SH-SY5Y (cell line): ENCODE measurements at regions not wholly inside any gene's neighbourhood (a gene's known extent, or its start where the extent isn't known, plus 50 kb on each side); places are given as distances from the start of the nearest gene placed in this dataset.

Experiments used
- GATA2 ChIP-seq: IDR thresholded peaks from 2 replicates; pipeline ENCODE4 v1.6.1; 2011; ENCODE audit warnings: mild to moderate bottlenecking, low read depth, low read length
- GATA3 ChIP-seq: IDR thresholded peaks from 2 replicates; pipeline ENCODE4 v1.6.1; 2011; ENCODE audit warnings: low read depth, mild to moderate bottlenecking, low read length, moderate library complexity

DNA sequence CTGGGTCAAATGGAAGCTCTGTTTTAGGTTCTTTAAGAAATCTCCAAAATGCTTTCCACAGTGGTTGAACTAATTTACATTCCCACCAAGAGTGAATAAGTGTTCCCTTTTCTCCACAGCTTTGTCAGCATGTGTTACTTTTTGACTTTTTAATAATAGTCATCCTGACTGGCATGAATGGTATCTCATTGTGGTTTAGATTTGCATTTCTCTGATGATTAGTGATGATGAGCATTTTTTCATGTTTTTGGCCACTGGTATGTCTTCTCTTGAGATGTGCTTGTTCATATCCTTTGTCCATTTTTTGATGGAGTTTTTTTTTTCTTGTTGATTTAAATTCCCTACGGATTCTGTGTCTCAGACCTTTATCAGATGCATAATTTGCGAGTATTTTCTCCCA lies 745.0 kb upstream of the BCHE start:
- no peak for TF ChIP-seq GATA2
- TF ChIP-seq GATA3 = no peak
